HCT116 (cell line): ENCODE measurements at regions not wholly inside any gene's neighbourhood (a gene's known extent, or its start where the extent isn't known, plus 50 kb on each side); places are given as distances from the start of the nearest gene placed in this dataset.

ENCODE experiments used
- ATAC-seq: fragments of 200-7000 bp; cut with Tn5 transposase; 2 replicates; pipeline ENCODE4 v1.9.1; 2020; ENCODE audit warnings: mild to moderate bottlenecking, moderate library complexity
- BruUV-seq: library from RNA; stranded (reverse); fragments of 400-500 nt; replicated peaks from 2 replicates; lab custom pipeline; 2021; lab: Mats Ljungman, UMichigan
- CTCF ChIA-PET: fragments of 300-600 bp; sonication (Branson Sonifier 250); formaldehyde crosslinking; loops from one replicate; lab custom pipeline; 2021; ENCODE audit warnings: antibody characterized with exemption; lab: Charles Lee
- POLR2A ChIA-PET: fragments of 300-600, 350-600 bp; sonication (Branson Sonifier 250); formaldehyde crosslinking; loops from one replicate; lab custom pipeline; 2021; ENCODE audit warnings: antibody characterized with exemption; lab: Charles Lee
- RAD21 ChIA-PET, 2 experiments: fragments of 300-600 bp; sonication (Branson Sonifier 250); formaldehyde crosslinking; loops; one replicate each; lab custom pipeline; 2023; ENCODE audit warnings: low total read pairs in 2 of 2; ENCODE audit not compliant: uncharacterized antibody in 2 of 2, unreplicated experiment in 2 of 2, low non-redundant PET in 1 of 2; lab: Charles Lee
- DNase-seq: peaks from one replicate; pipeline ENCODE4 v3.0.0-alpha.2; 2010; ENCODE audit warnings: low read depth, low spot score
- H2AFZ ChIP-seq: fragments of 200-600 bp; shearing (Covaris generic), sonication (generic); 2 replicates; pipeline ENCODE4 v1.6.1; 2017; ENCODE audit warnings: low read depth, mixed run types, mixed read lengths, antibody characterized with exemption, low read length; ENCODE audit not compliant: poor library complexity, severe bottlenecking
- H3K27ac ChIP-seq: 2 replicates; pipeline ENCODE4 v1.5.1; 2012; ENCODE audit warnings: low read depth, low read length
- H3K27me3 ChIP-seq: fragments of 200-600 bp; sonication (generic); 2 replicates; pipeline ENCODE4 v1.6.1; 2016; ENCODE audit warnings: mixed run types, low read length, mixed read lengths; ENCODE audit not compliant: insufficient read depth
- H3K36me3 ChIP-seq, 2 experiments: fragments of 200-500 bp in 1 of 2; fragments of 200-600 bp in 1 of 2; sonication (Bioruptor generic) in 1 of 2; sonication (generic) in 1 of 2; 2 replicates each; pipeline versions ENCODE4 v1.5.1 to v1.6.1; 2014 to 2016; ENCODE audit warnings: low read length in 2 of 2, inconsistent platforms in 1 of 2, mixed read lengths in 1 of 2, mixed run types in 1 of 2; ENCODE audit not compliant: insufficient read depth in 2 of 2, control insufficient read depth in 1 of 2
- H3K4me1 ChIP-seq, 2 experiments: fragments of 200-600 bp in 1 of 2; sonication (generic) in 1 of 2; 2 replicates each; pipeline versions ENCODE4 v1.5.1 to v1.6.1; 2012 to 2017; ENCODE audit warnings: low read length in 2 of 2, inconsistent platforms in 1 of 2, mild to moderate bottlenecking in 1 of 2, mixed read lengths in 1 of 2, mixed run types in 1 of 2, moderate library complexity in 1 of 2; ENCODE audit not compliant: insufficient read depth in 2 of 2, control insufficient read depth in 1 of 2
- H3K4me2 ChIP-seq: fragments of 200-600 bp; sonication (generic); 2 replicates; pipeline ENCODE4 v1.6.1; 2017; ENCODE audit warnings: mixed run types, low read length, mixed read lengths
- H3K4me3 ChIP-seq, 2 experiments: fragments of 200-600 bp in 1 of 2; sonication (generic) in 1 of 2; replicated peaks in 1 of 2; 2 replicates each; pipeline ENCODE4 v1.5.1; 2011 to 2016; ENCODE audit warnings: low read length in 2 of 2, control low read depth in 1 of 2, low read depth in 1 of 2, mild to moderate bottlenecking in 1 of 2, mixed read lengths in 1 of 2, mixed run types in 1 of 2
- H3K79me2 ChIP-seq: fragments of 200-600 bp; sonication (generic); 2 replicates; pipeline ENCODE4 v1.6.1; 2017; ENCODE audit warnings: mild to moderate bottlenecking, mixed run types, low read length, moderate library complexity, mixed read lengths; ENCODE audit not compliant: insufficient read depth
- H3K9ac ChIP-seq: fragments of 200-600 bp; sonication (generic); 2 replicates; pipeline ENCODE4 v1.6.1; 2016; ENCODE audit warnings: low read length, mixed read lengths
- H3K9me2 ChIP-seq: fragments of 200-600 bp; sonication (generic), shearing (Covaris generic); 2 replicates; pipeline ENCODE4 v1.6.1; 2017; ENCODE audit warnings: mixed run types, mild to moderate bottlenecking, moderate library complexity; ENCODE audit not compliant: insufficient read depth
- H3K9me3 ChIP-seq, 2 experiments: fragments of 200-500 bp in 1 of 2; fragments of 200-600 bp in 1 of 2; sonication (Bioruptor generic) in 1 of 2; sonication (generic) in 1 of 2; 2 replicates each; pipeline ENCODE4 v1.6.1; 2014 to 2017; ENCODE audit warnings: low read length in 2 of 2, mixed read lengths in 2 of 2, inconsistent platforms in 1 of 2, low read depth in 1 of 2, mild to moderate bottlenecking in 1 of 2, mixed run types in 1 of 2, moderate library complexity in 1 of 2; ENCODE audit not compliant: control insufficient read depth in 1 of 2, insufficient read depth in 1 of 2
- H4K20me1 ChIP-seq: fragments of 200-600 bp; sonication (generic), shearing (Covaris generic); 2 replicates; pipeline ENCODE4 v1.6.1; 2017; ENCODE audit warnings: mixed run types, mild to moderate bottlenecking, moderate library complexity; ENCODE audit not compliant: insufficient read depth
- ATF3 ChIP-seq: IDR thresholded peaks from 2 replicates; pipeline ENCODE4 v1.6.1; 2012
- CBX3 ChIP-seq: IDR thresholded peaks from 2 replicates; pipeline ENCODE4 v1.6.1; 2012; ENCODE audit warnings: low read depth
- CEBPB ChIP-seq: IDR thresholded peaks from 2 replicates; pipeline ENCODE4 v1.6.1; 2012; ENCODE audit warnings: low read depth
- CTCF ChIP-seq, 3 experiments: fragments of 200-600 bp in 1 of 3; sonication (generic) in 1 of 3; IDR thresholded peaks in 2 of 3; conservative IDR thresholded peaks in 1 of 3; 2 replicates each; pipeline ENCODE4 v1.5.1; 2012 to 2017; ENCODE audit warnings: low read depth in 2 of 3, low read length in 2 of 3, antibody characterized with exemption in 1 of 3, borderline replicate concordance in 1 of 3, control low read depth in 1 of 3, mild to moderate bottlenecking in 1 of 3, mixed read lengths in 1 of 3, mixed run types in 1 of 3, moderate library complexity in 1 of 3; ENCODE audit not compliant: insufficient read depth in 1 of 3
- ELF1 ChIP-seq: IDR thresholded peaks from 2 replicates; pipeline ENCODE4 v1.6.1; 2012; ENCODE audit warnings: low read depth, borderline replicate concordance
- EZH2phosphoT487 ChIP-seq: fragments of 200-600 bp; IDR thresholded peaks from 2 replicates; pipeline ENCODE4 v1.6.1; 2018; ENCODE audit warnings: antibody characterized with exemption, borderline replicate concordance
- POLR2A ChIP-seq: IDR thresholded peaks from 2 replicates; pipeline ENCODE4 v1.7.0; 2011; ENCODE audit warnings: borderline replicate concordance; ENCODE audit not compliant: insufficient read depth, insufficient read length; ENCODE audit errors: extremely low read depth
- RAD21 ChIP-seq: IDR thresholded peaks from 2 replicates; pipeline ENCODE4 v1.6.1; 2012; ENCODE audit warnings: low read depth, mild to moderate bottlenecking
- SIN3A ChIP-seq: IDR thresholded peaks from 2 replicates; pipeline ENCODE4 v1.6.1; 2012; ENCODE audit warnings: low read depth
- SP1 ChIP-seq: IDR thresholded peaks from 2 replicates; pipeline ENCODE4 v1.6.1; 2012; ENCODE audit warnings: low read depth
- SRF ChIP-seq: IDR thresholded peaks from 2 replicates; pipeline ENCODE4 v1.6.1; 2012; ENCODE audit warnings: low read depth
- YY1 ChIP-seq: IDR thresholded peaks from 2 replicates; pipeline ENCODE4 v1.6.1; 2011; ENCODE audit warnings: low read length, low read depth, moderate library complexity, mild to moderate bottlenecking; ENCODE audit not compliant: insufficient replicate concordance; ENCODE audit errors: extremely low read depth
- ZBTB33 ChIP-seq: IDR thresholded peaks from 2 replicates; pipeline ENCODE4 v1.6.1; 2011; ENCODE audit warnings: mild to moderate bottlenecking, low read length, moderate library complexity; ENCODE audit not compliant: insufficient replicate concordance; ENCODE audit errors: extremely low read depth
- ZFX ChIP-seq: fragments of 450-650 bp; IDR thresholded peaks from 2 replicates; pipeline ENCODE4 v1.6.1; 2017
- ZNF274 ChIP-seq: fragments of 200-500 bp; sonication (Bioruptor generic); IDR thresholded peaks from 2 replicates; pipeline ENCODE4 v1.6.1; 2014; ENCODE audit warnings: mild to moderate bottlenecking, low read depth, low read length, inconsistent platforms
- intact Hi-C: fragments of 100-400 bp; cut with micrococcal nuclease; formaldehyde crosslinking; loops from 2 replicates; pipeline ENCODE4 v1.10.0; 2022

- no peak for TF ChIP-seq YY1
- TF ChIP-seq SRF, result no peak
- TF ChIP-seq RAD21, result no peak
- no peak for TF ChIP-seq CTCF (IDR thresholded peaks at IDR 0.05 in 2 of 3, conservative IDR thresholded peaks at IDR 0.05 in 1 of 3; ENCODE audit: borderline replicate concordance in 1 of 3, insufficient read depth in 1 of 3, low read depth in 2 of 3, low read length in 2 of 3)
- TF ChIP-seq POLR2A, result no peak
- TF ChIP-seq ELF1, result no peak
- no peak for TF ChIP-seq CEBPB
- no peak for TF ChIP-seq CBX3
- TF ChIP-seq, all 23 proteins: peak for 0
- no peak overlapping the region for H3K9ac ChIP-seq
- intact Hi-C loops, result no loop called here
- no peak overlapping the region for H3K4me3 ChIP-seq
- no peak for DNase-seq
- BruUV-seq, result no TSS peak
- no peaks in the 10 kb centered on the region for H3K27me3 ChIP-seq
- no peaks in the 10 kb centered on the region for H4K20me1 ChIP-seq
- RAD21 ChIA-PET, result no interaction called here
- no peak overlapping the region for H3K4me2 ChIP-seq
- no peak overlapping the region for H2AFZ ChIP-seq
- H3K9me2 ChIP-seq, result no peaks in the 10 kb centered on the region
- no peaks in the 10 kb centered on the region for H3K4me1 ChIP-seq
- POLR2A ChIA-PET, result no interaction called here
- no peaks in the 10 kb centered on the region for H3K79me2 ChIP-seq
- ATAC-seq, result no peak
- CTCF ChIA-PET, result no interaction called here
- no peaks in the 10 kb centered on the region for H3K36me3 ChIP-seq
- H3K9me3 ChIP-seq, result no peaks in the 10 kb centered on the region
- no peak overlapping the region for H3K27ac ChIP-seq
These were observed 1517.7 kb downstream of the SLITRK1 start for GRCh38 chr13:82364525-82364924.

GRCh38 chr13:82358284-82358683 is 1524.0 kb downstream of the SLITRK1 start:
- Histone ChIP-seq H3K4me1 (no peaks in the 10 kb centered on the region), H3K36me3 (no peaks in the 10 kb centered on the region), H3K79me2 (no peaks in the 10 kb centered on the region), H2AFZ (no peak overlapping the region), H3K27me3 (no peaks in the 10 kb centered on the region), H3K27ac (no peak overlapping the region), H3K9me3 (no peaks in the 10 kb centered on the region), H3K4me3 (no peak overlapping the region), H3K9me2 (no peaks in the 10 kb centered on the region), H3K9ac (no peak overlapping the region), H3K4me2 (no peak overlapping the region), H4K20me1 (no peaks in the 10 kb centered on the region)
- no TSS peak for BruUV-seq
- RAD21 ChIA-PET, result no interaction called here
- DNase-seq (no peak), ATAC-seq (no peak)
- CTCF ChIA-PET, result no interaction called here
- POLR2A ChIA-PET, result no interaction called here
- intact Hi-C loops, result no loop called here
- TF ChIP-seq ZNF274, result no peak
- no peak for TF ChIP-seq CEBPB
- no peak for TF ChIP-seq ZBTB33
- TF ChIP-seq ATF3, result no peak
- no peak for TF ChIP-seq ZFX
- TF ChIP-seq SIN3A, result no peak
- no peak for TF ChIP-seq SP1
- TF ChIP-seq YY1, result no peak
- no peak for TF ChIP-seq EZH2phosphoT487
